GM12878 (cell line): ENCODE measurements at regions not wholly inside any gene's neighbourhood (a gene's known extent, or its start where the extent isn't known, plus 50 kb on each side); places are given as distances from the start of the nearest gene placed in this dataset.

Source experiments
- ATAC-seq: fragments of 200-7000 bp; cut with Tn5 transposase; 3 replicates; pipeline ENCODE4 v1.9.1; 2020; ENCODE audit warnings: mild to moderate bottlenecking, moderate library complexity
- BruUV-seq: library from RNA; stranded (reverse); fragments of 400-500 nt; replicated peaks from 2 replicates; lab custom pipeline; 2021; lab: Mats Ljungman, UMichigan
- CTCF ChIA-PET: fragments of 300-600 bp; sonication (Branson Sonifier 250); formaldehyde crosslinking; extraction: SDS; loops from one replicate; lab custom pipeline; 2021; ENCODE audit warnings: inconsistent platforms; lab: Yijun Ruan, JAX
- POLR2A ChIA-PET: fragments of 350-600 bp; formaldehyde crosslinking; extraction: SDS; loops from one replicate; lab custom pipeline; 2021; ENCODE audit warnings: inconsistent platforms; lab: Charles Lee
- RAD21 ChIA-PET: fragments of 300-600 bp; sonication (Branson Sonifier 250); formaldehyde crosslinking; loops from one replicate; lab custom pipeline; 2023; ENCODE audit warnings: antibody characterized with exemption; ENCODE audit not compliant: unreplicated experiment; lab: Charles Lee
- SMC1A ChIA-PET: fragments of 300-600 bp; sonication (Branson Sonifier 250); formaldehyde crosslinking; loops from one replicate; lab custom pipeline; 2023; ENCODE audit not compliant: unreplicated experiment, uncharacterized antibody; lab: Charles Lee
- DNase-seq: peaks from one replicate; pipeline ENCODE4 v3.0.0-alpha.2; 2011; ENCODE audit warnings: low read depth, low spot score
- FAIRE-seq: peaks from 3 replicates; lab custom pipeline; 2011; peaks lifted over from hg19 to GRCh38; lab: Jason Lieb, UNC
- H2AFZ ChIP-seq: 2 replicates; pipeline ENCODE4 v1.6.0; 2011; ENCODE audit warnings: low read depth, low read length, control low read depth; ENCODE audit not compliant: control insufficient read depth
- H3K27ac ChIP-seq: 2 replicates; pipeline ENCODE4 v1.5.1; 2011; ENCODE audit warnings: control low read depth; ENCODE audit not compliant: control insufficient read depth, insufficient read depth
- H3K27me3 ChIP-seq, 2 experiments: replicated peaks in 1 of 2; 2 replicates each; pipeline versions ENCODE4 v1.6.0 to v1.6.1; 2011; ENCODE audit warnings: low read length in 1 of 2; ENCODE audit not compliant: control insufficient read depth in 2 of 2, insufficient read depth in 2 of 2
- H3K36me3 ChIP-seq, 2 experiments: 2 replicates each; pipeline ENCODE4 v1.5.1; 2011; ENCODE audit warnings: low read length in 1 of 2; ENCODE audit not compliant: control insufficient read depth in 2 of 2, insufficient read depth in 2 of 2
- H3K4me1 ChIP-seq: 2 replicates; pipeline ENCODE4 v1.6.1; 2011; ENCODE audit warnings: mild to moderate bottlenecking, low read length, moderate library complexity, mixed read lengths; ENCODE audit not compliant: control insufficient read depth, insufficient read depth
- H3K4me2 ChIP-seq: 2 replicates; pipeline ENCODE4 v1.6.0; 2011; ENCODE audit warnings: control low read depth; ENCODE audit not compliant: control insufficient read depth, insufficient read depth
- H3K4me3 ChIP-seq: fragments of 200-600 bp; sonication (generic); 2 replicates; pipeline ENCODE4 v1.5.1; 2016
- H3K79me2 ChIP-seq: 2 replicates; pipeline ENCODE4 v1.6.0; 2011; ENCODE audit warnings: low read length; ENCODE audit not compliant: control insufficient read depth, insufficient read depth
- H3K9ac ChIP-seq: 2 replicates; pipeline ENCODE4 v1.8.0; 2011; ENCODE audit warnings: low read length, control low read depth, mixed read lengths; ENCODE audit not compliant: control insufficient read depth, insufficient read depth
- H3K9me3 ChIP-seq: replicated peaks from 3 replicates; pipeline ENCODE4 v1.5.1; 2011; ENCODE audit warnings: mild to moderate bottlenecking, low read length; ENCODE audit not compliant: control insufficient read depth, insufficient read depth
- H4K20me1 ChIP-seq: 2 replicates; pipeline ENCODE4 v1.6.0; 2011; ENCODE audit not compliant: control insufficient read depth, insufficient read depth
- BACH1 ChIP-seq: fragments of 450-650 bp; IDR thresholded peaks from 2 replicates; pipeline ENCODE4 v1.6.1; 2017; ENCODE audit warnings: mild to moderate bottlenecking, borderline replicate concordance
- IRF4 ChIP-seq: IDR thresholded peaks from 2 replicates; pipeline ENCODE4 v1.6.1; 2011; ENCODE audit warnings: low read depth, low read length
- RAD21 ChIP-seq: IDR thresholded peaks from 2 replicates; pipeline ENCODE4 v1.6.1; 2011; ENCODE audit warnings: mild to moderate bottlenecking, low read depth, low read length, moderate library complexity; ENCODE audit not compliant: insufficient read depth
- RBBP5 ChIP-seq: fragments of 200-600 bp; sonication (generic); conservative IDR thresholded peaks from 2 replicates; pipeline ENCODE4 v1.6.1; 2016
- RCOR1 ChIP-seq: conservative IDR thresholded peaks from 2 replicates; pipeline ENCODE4 v1.6.1; 2012; ENCODE audit warnings: low read depth, low read length, improper control_type of control experiment
- SMC3 ChIP-seq: IDR thresholded peaks from 2 replicates; pipeline ENCODE4 v1.6.1; 2011; ENCODE audit warnings: low read length, improper control_type of control experiment, borderline replicate concordance
- ZNF622 ChIP-seq: fragments of 450-650 bp; IDR thresholded peaks from 2 replicates; pipeline ENCODE4 v1.6.1; 2017; ENCODE audit warnings: mild to moderate bottlenecking, inconsistent platforms
- WGBS: methylation state at CpG from one replicate; pipeline ENCODE4 v1.1.6; 2016; ENCODE audit warnings: low lambda C conversion rate; ENCODE audit not compliant: insufficient replicate concordance, insufficient coverage; ENCODE audit errors: missing lambda C conversion rate; 5-methylcytosine and 5-hydroxymethylcytosine counted together
- in situ Hi-C: fragments of 300-500 bp; cut with MboI; formaldehyde crosslinking; loops from 9 replicates; pipeline ENCODE4 v1.14.3; 2018; ENCODE audit warnings: mixed read lengths
- intact Hi-C: fragments of 100-400 bp; cut with micrococcal nuclease; formaldehyde crosslinking; loops from one replicate; pipeline ENCODE4 v1.14.2; 2022; ENCODE audit not compliant: unreplicated experiment
- TF ChIP-seq, protein P1 (sequence below): fragments of 450-650 bp; formaldehyde crosslinking; IDR thresholded peaks from 2 replicates; pipeline ENCODE4 v1.4.0; 2020; ENCODE audit warnings: mild to moderate bottlenecking, moderate library complexity
- TF ChIP-seq, protein P2 (sequence below): fragments of 450-650 bp; IDR thresholded peaks from 2 replicates; pipeline ENCODE4 v1.6.1; 2014; ENCODE audit warnings: mild to moderate bottlenecking
- TF ChIP-seq, protein P3 (sequence below): fragments of 450-650 bp; formaldehyde crosslinking; IDR thresholded peaks from 2 replicates; pipeline ENCODE4 v1.5.0; 2022; ENCODE audit warnings: mild to moderate bottlenecking, missing genetic modification characterization
- TF ChIP-seq, protein P4 (sequence below), 3 experiments: IDR thresholded peaks in 2 of 3; conservative IDR thresholded peaks in 1 of 3; 2 replicates each; pipeline ENCODE4 v1.5.1; 2011; ENCODE audit warnings: low read depth in 3 of 3, low read length in 3 of 3, mild to moderate bottlenecking in 3 of 3, control low read depth in 2 of 3, moderate library complexity in 2 of 3, inconsistent platforms in 1 of 3, mixed read lengths in 1 of 3; ENCODE audit not compliant: control insufficient read depth in 2 of 3, insufficient read depth in 1 of 3; ENCODE audit errors: extremely low read depth in 1 of 3

DNA sequence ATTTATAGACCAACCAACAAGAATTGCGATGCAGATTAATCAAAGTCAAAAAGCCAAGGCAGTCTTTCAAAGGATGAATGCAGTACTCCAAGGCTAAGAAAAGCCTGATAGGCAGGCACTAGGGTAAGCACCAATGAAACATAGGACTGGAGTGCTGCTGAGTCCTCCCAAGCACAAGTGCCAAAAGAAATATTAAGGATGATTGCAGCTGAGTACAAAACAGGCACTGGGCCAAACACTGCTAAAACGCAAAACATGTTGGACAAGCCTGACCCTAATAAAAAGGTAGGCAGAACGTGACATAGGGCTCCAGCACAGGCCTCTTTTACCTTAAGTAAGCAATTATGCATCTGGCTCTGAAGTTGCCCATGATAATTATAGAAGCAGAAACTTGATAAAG, 160.1 kb upstream of the LRP1B start (continued):
- TF ChIP-seq, protein P1, sequence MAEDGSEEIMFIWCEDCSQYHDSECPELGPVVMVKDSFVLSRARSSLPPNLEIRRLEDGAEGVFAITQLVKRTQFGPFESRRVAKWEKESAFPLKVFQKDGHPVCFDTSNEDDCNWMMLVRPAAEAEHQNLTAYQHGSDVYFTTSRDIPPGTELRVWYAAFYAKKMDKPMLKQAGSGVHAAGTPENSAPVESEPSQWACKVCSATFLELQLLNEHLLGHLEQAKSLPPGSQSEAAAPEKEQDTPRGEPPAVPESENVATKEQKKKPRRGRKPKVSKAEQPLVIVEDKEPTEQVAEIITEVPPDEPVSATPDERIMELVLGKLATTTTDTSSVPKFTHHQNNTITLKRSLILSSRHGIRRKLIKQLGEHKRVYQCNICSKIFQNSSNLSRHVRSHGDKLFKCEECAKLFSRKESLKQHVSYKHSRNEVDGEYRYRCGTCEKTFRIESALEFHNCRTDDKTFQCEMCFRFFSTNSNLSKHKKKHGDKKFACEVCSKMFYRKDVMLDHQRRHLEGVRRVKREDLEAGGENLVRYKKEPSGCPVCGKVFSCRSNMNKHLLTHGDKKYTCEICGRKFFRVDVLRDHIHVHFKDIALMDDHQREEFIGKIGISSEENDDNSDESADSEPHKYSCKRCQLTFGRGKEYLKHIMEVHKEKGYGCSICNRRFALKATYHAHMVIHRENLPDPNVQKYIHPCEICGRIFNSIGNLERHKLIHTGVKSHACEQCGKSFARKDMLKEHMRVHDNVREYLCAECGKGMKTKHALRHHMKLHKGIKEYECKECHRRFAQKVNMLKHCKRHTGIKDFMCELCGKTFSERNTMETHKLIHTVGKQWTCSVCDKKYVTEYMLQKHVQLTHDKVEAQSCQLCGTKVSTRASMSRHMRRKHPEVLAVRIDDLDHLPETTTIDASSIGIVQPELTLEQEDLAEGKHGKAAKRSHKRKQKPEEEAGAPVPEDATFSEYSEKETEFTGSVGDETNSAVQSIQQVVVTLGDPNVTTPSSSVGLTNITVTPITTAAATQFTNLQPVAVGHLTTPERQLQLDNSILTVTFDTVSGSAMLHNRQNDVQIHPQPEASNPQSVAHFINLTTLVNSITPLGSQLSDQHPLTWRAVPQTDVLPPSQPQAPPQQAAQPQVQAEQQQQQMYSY (CRISPR knock-in tag): no peak
- TF ChIP-seq, protein P2, sequence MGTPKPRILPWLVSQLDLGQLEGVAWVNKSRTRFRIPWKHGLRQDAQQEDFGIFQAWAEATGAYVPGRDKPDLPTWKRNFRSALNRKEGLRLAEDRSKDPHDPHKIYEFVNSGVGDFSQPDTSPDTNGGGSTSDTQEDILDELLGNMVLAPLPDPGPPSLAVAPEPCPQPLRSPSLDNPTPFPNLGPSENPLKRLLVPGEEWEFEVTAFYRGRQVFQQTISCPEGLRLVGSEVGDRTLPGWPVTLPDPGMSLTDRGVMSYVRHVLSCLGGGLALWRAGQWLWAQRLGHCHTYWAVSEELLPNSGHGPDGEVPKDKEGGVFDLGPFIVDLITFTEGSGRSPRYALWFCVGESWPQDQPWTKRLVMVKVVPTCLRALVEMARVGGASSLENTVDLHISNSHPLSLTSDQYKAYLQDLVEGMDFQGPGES: no peak
- TF ChIP-seq, all 136 proteins: peak for 0

DNA sequence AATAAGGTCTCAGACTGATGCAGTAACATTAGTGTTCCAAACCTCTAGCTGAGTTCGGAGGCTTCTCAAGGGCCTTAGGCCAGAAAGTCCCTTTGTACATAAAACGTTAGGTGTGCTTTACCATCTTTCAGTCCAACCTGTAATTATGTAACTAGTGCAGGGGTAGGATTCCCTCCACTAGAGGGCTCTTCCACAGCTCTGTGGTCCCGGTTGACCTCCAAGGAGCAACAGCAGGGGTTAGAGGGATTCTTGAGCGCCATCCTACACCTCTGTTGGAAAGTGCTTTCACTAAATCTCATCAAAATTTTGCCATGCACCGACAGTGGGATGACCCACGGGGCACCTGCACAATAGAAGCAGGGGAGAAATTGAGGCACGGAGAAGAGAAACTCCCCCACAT, 155.8 kb upstream of the LRP1B start:
- H3K27me3 ChIP-seq: no peaks in the 10 kb centered on the region
- CTCF ChIA-PET: interaction anchor here (0.6 to 1.7 kb wide), 5 partner anchors 10 to 397 kb away, joined by 3 to 7 read pairs (median 4); no protein-coding TSS in a partner anchor
- H4K20me1 ChIP-seq: no peaks in the 10 kb centered on the region
- H3K79me2 ChIP-seq: no peaks in the 10 kb centered on the region
- intact Hi-C loops (loop anchor here (1.0 to 2.0 kb wide), 2 partner anchors 316 to 354 kb away; no protein-coding TSS in a partner anchor), in situ Hi-C loops (loop anchor here (25.0 kb wide), 1 partner anchor 701 kb away; no protein-coding TSS in a partner anchor)
- 17% methylated on average over 7 of the region's 7 CpGs for WGBS
- DNase-seq (no peak), ATAC-seq (peak; percentile 91), FAIRE-seq (no peak)
- POLR2A ChIA-PET: no interaction called here
- RAD21 ChIA-PET: no interaction called here
- H3K9me3 ChIP-seq: no peaks in the 10 kb centered on the region
- SMC1A ChIA-PET: interaction anchor here (0.9 kb wide), 1 partner anchor 701 kb away, joined by 3 read pairs; no protein-coding TSS in a partner anchor
- H3K4me1 ChIP-seq: no peaks in the 10 kb centered on the region
- H3K9ac ChIP-seq: no peak overlapping the region
- no peak overlapping the region for H3K4me2 ChIP-seq
- no peak overlapping the region for H3K27ac ChIP-seq
- no TSS peak for BruUV-seq
- no peak overlapping the region for H2AFZ ChIP-seq
- no peaks in the 10 kb centered on the region for H3K36me3 ChIP-seq
- no peak overlapping the region for H3K4me3 ChIP-seq
- TF ChIP-seq ZNF622 (no peak), BACH1 (no peak), RAD21 (peak; percentile 37), SMC3 (peak; percentile 34; the same call in 1 of the 2 replicates), RCOR1 (no peak), RBBP5 (no peak), IRF4 (no peak)
- TF ChIP-seq, protein P3, sequence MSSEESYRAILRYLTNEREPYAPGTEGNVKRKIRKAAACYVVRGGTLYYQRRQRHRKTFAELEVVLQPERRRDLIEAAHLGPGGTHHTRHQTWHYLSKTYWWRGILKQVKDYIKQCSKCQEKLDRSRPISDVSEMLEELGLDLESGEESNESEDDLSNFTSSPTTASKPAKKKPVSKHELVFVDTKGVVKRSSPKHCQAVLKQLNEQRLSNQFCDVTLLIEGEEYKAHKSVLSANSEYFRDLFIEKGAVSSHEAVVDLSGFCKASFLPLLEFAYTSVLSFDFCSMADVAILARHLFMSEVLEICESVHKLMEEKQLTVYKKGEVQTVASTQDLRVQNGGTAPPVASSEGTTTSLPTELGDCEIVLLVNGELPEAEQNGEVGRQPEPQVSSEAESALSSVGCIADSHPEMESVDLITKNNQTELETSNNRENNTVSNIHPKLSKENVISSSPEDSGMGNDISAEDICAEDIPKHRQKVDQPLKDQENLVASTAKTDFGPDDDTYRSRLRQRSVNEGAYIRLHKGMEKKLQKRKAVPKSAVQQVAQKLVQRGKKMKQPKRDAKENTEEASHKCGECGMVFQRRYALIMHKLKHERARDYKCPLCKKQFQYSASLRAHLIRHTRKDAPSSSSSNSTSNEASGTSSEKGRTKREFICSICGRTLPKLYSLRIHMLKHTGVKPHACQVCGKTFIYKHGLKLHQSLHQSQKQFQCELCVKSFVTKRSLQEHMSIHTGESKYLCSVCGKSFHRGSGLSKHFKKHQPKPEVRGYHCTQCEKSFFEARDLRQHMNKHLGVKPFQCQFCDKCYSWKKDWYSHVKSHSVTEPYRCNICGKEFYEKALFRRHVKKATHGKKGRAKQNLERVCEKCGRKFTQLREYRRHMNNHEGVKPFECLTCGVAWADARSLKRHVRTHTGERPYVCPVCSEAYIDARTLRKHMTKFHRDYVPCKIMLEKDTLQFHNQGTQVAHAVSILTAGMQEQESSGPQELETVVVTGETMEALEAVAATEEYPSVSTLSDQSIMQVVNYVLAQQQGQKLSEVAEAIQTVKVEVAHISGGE (CRISPR knock-in tag): no peak
- TF ChIP-seq, protein P4, sequence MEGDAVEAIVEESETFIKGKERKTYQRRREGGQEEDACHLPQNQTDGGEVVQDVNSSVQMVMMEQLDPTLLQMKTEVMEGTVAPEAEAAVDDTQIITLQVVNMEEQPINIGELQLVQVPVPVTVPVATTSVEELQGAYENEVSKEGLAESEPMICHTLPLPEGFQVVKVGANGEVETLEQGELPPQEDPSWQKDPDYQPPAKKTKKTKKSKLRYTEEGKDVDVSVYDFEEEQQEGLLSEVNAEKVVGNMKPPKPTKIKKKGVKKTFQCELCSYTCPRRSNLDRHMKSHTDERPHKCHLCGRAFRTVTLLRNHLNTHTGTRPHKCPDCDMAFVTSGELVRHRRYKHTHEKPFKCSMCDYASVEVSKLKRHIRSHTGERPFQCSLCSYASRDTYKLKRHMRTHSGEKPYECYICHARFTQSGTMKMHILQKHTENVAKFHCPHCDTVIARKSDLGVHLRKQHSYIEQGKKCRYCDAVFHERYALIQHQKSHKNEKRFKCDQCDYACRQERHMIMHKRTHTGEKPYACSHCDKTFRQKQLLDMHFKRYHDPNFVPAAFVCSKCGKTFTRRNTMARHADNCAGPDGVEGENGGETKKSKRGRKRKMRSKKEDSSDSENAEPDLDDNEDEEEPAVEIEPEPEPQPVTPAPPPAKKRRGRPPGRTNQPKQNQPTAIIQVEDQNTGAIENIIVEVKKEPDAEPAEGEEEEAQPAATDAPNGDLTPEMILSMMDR (IDR thresholded peaks at IDR 0.05 in 2 of 3, conservative IDR thresholded peaks at IDR 0.05 in 1 of 3; ENCODE audit: control insufficient read depth in 2 of 3, extremely low read depth in 1 of 3, insufficient read depth in 1 of 3, low read depth in 3 of 3, low read length in 3 of 3): peak; percentile 39 to 58 (median 55)
